Astrocyte of the spinal cord (primary cell): ENCODE measurements at regions not wholly inside any gene's neighbourhood (a gene's known extent, or its start where the extent isn't known, plus 50 kb on each side); places are given as distances from the start of the nearest gene placed in this dataset.

Source experiments
- DNase-seq: peaks from one replicate; pipeline ENCODE4 v3.0.0; 2011; ENCODE audit warnings: low read depth, low spot score
- H3K4me3 ChIP-seq: 2 replicates; pipeline ENCODE4 v1.5.1; 2011; ENCODE audit warnings: low read depth, mild to moderate bottlenecking, low read length, moderate library complexity
- in situ Hi-C: cut with HindIII; loops from 2 replicates; pipeline ENCODE4 v1.10.0; 2017; ENCODE audit warnings: low sequenced_read_pairs
- TF ChIP-seq, protein P1 (sequence below): IDR thresholded peaks from 2 replicates; pipeline ENCODE4 v1.5.1; 2012; ENCODE audit warnings: low read depth, mild to moderate bottlenecking, low read length, inconsistent platforms

DNA sequence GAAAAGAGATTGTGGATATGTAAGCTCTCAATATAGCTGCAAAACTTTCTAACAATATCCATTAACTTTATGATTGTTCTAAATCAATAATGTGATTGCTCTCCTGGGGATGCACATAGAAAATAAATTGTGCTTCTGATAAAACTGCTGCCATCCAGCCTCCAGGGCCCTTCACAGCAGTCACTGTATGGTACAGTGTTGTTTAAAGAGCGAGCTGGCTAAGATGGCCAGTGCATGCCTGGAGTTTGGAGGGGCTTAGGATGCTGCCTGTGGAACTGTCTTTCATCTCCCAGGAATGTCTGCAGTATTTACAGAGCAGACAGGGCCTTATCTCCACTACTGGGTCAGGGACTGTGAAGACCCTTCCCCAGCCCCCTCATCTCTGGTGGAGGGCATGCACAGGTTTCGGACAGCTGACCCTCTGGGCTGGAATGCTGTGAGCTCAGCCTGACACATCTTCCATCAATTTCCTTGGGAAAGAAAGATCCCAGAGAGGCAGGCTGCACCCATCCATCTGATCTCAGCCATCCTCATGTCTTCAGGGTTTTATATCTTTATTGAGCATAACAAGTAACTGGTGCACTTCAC, 137.0 kb downstream of the PLPP3 start:
- TF ChIP-seq, protein P1, sequence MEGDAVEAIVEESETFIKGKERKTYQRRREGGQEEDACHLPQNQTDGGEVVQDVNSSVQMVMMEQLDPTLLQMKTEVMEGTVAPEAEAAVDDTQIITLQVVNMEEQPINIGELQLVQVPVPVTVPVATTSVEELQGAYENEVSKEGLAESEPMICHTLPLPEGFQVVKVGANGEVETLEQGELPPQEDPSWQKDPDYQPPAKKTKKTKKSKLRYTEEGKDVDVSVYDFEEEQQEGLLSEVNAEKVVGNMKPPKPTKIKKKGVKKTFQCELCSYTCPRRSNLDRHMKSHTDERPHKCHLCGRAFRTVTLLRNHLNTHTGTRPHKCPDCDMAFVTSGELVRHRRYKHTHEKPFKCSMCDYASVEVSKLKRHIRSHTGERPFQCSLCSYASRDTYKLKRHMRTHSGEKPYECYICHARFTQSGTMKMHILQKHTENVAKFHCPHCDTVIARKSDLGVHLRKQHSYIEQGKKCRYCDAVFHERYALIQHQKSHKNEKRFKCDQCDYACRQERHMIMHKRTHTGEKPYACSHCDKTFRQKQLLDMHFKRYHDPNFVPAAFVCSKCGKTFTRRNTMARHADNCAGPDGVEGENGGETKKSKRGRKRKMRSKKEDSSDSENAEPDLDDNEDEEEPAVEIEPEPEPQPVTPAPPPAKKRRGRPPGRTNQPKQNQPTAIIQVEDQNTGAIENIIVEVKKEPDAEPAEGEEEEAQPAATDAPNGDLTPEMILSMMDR, result no peak
- H3K4me3 ChIP-seq, result no peak overlapping the region
- in situ Hi-C loops, result no loop called here
- no peak for DNase-seq

GRCh38 chr1:56441601-56442000, 137.8 kb downstream of the PLPP3 start:
- TF ChIP-seq, protein P1, result no peak
- no peak overlapping the region for H3K4me3 ChIP-seq
- DNase-seq, result no peak
- in situ Hi-C loops, result no loop called here

- no peak overlapping the region for H3K4me3 ChIP-seq
- in situ Hi-C loops, result no loop called here
- no peak for DNase-seq
- TF ChIP-seq, protein P1, result no peak
Observed at GRCh38 chr1:56439610-56440264, 139.6 kb downstream of the PLPP3 start.

DNA sequence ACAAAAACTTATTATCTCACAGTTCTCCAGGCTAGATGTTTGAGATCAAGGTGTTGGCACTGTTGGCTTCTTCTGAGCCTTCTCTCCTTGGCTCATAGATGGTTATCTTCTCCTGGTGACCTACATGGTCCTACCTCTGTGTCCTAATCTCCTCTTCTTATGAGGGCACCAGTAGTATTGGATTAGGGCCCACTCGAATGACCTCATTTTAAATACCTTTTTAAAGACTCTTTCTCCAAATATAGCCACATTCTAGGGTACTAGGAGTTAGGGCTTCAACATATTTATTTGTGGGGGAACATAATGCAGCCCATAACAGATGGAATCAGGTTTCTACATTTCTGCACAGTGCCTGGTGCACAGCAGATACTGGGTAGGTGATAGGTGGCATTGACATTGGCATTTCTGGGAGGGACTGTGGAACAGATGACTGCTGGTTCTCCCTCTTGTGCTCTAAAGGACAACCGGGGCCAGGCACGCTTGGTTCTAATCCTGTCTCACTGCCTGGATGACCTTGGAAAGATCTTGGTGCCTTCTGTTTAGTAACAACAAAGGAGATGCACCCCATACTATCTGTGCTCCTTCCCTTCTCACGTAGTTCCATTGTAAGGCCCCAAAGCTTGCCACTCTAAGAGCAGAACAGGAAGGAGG, 140.3 kb downstream of the PLPP3 start:
- TF ChIP-seq, protein P1, result no peak
- no peak overlapping the region for H3K4me3 ChIP-seq
- no peak for DNase-seq
- in situ Hi-C loops, result no loop called here

- no peak for DNase-seq
- TF ChIP-seq, protein P1, result no peak
- H3K4me3 ChIP-seq, result no peak overlapping the region
- in situ Hi-C loops, result no loop called here
Observed at GRCh38 chr1:56437959-56438358, 141.4 kb downstream of the PLPP3 start.

DNA sequence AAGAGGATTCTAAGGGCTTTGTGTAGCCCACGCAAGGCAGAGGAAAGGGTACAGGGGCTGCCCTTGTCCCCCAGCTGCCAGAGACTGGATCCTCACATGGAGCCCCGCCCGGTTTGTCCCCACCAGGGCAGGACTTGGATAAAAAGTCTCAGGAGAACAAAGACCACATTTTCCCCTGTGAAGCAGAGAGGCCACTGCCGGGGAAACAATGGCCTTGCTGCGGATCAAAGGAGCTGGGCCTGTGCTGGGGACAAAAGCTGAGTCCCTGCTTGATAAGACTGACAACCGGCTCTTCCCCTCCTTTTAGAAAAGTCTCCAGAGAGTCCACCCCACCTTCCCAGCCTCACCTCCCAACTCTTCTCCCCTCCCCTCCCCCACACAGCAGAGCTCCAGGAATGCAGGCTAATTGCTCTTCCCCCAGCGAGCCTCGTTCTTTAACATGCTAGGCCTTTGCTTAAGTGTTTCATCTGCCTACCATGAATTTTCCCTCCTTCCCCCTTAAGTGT, 142.4 kb downstream of the PLPP3 start:
- TF ChIP-seq, protein P1, result no peak
- in situ Hi-C loops, result no loop called here
- no peak for DNase-seq
- H3K4me3 ChIP-seq, result no peak overlapping the region
